HCT116 (cell line): ENCODE measurements at regions not wholly inside any gene's neighbourhood (a gene's known extent, or its start where the extent isn't known, plus 50 kb on each side); places are given as distances from the start of the nearest gene placed in this dataset.

Experiments used
- ATAC-seq: fragments of 200-7000 bp; cut with Tn5 transposase; 2 replicates; pipeline ENCODE4 v1.9.1; 2020; ENCODE audit warnings: mild to moderate bottlenecking, moderate library complexity
- BruUV-seq: library from RNA; stranded (reverse); fragments of 400-500 nt; replicated peaks from 2 replicates; lab custom pipeline; 2021; lab: Mats Ljungman, UMichigan
- CTCF ChIA-PET: fragments of 300-600 bp; sonication (Branson Sonifier 250); formaldehyde crosslinking; loops from one replicate; lab custom pipeline; 2021; ENCODE audit warnings: antibody characterized with exemption; lab: Charles Lee
- POLR2A ChIA-PET: fragments of 300-600, 350-600 bp; sonication (Branson Sonifier 250); formaldehyde crosslinking; loops from one replicate; lab custom pipeline; 2021; ENCODE audit warnings: antibody characterized with exemption; lab: Charles Lee
- RAD21 ChIA-PET, 2 experiments: fragments of 300-600 bp; sonication (Branson Sonifier 250); formaldehyde crosslinking; loops; one replicate each; lab custom pipeline; 2023; ENCODE audit warnings: low total read pairs in 2 of 2; ENCODE audit not compliant: uncharacterized antibody in 2 of 2, unreplicated experiment in 2 of 2, low non-redundant PET in 1 of 2; lab: Charles Lee
- DNase-seq: peaks from one replicate; pipeline ENCODE4 v3.0.0-alpha.2; 2010; ENCODE audit warnings: low read depth, low spot score
- H2AFZ ChIP-seq: fragments of 200-600 bp; shearing (Covaris generic), sonication (generic); 2 replicates; pipeline ENCODE4 v1.6.1; 2017; ENCODE audit warnings: low read depth, mixed run types, mixed read lengths, antibody characterized with exemption, low read length; ENCODE audit not compliant: poor library complexity, severe bottlenecking
- H3K27ac ChIP-seq: 2 replicates; pipeline ENCODE4 v1.5.1; 2012; ENCODE audit warnings: low read depth, low read length
- H3K27me3 ChIP-seq: fragments of 200-600 bp; sonication (generic); 2 replicates; pipeline ENCODE4 v1.6.1; 2016; ENCODE audit warnings: mixed run types, low read length, mixed read lengths; ENCODE audit not compliant: insufficient read depth
- H3K36me3 ChIP-seq, 2 experiments: fragments of 200-500 bp in 1 of 2; fragments of 200-600 bp in 1 of 2; sonication (Bioruptor generic) in 1 of 2; sonication (generic) in 1 of 2; 2 replicates each; pipeline versions ENCODE4 v1.5.1 to v1.6.1; 2014 to 2016; ENCODE audit warnings: low read length in 2 of 2, inconsistent platforms in 1 of 2, mixed read lengths in 1 of 2, mixed run types in 1 of 2; ENCODE audit not compliant: insufficient read depth in 2 of 2, control insufficient read depth in 1 of 2
- H3K4me1 ChIP-seq, 2 experiments: fragments of 200-600 bp in 1 of 2; sonication (generic) in 1 of 2; 2 replicates each; pipeline versions ENCODE4 v1.5.1 to v1.6.1; 2012 to 2017; ENCODE audit warnings: low read length in 2 of 2, inconsistent platforms in 1 of 2, mild to moderate bottlenecking in 1 of 2, mixed read lengths in 1 of 2, mixed run types in 1 of 2, moderate library complexity in 1 of 2; ENCODE audit not compliant: insufficient read depth in 2 of 2, control insufficient read depth in 1 of 2
- H3K4me2 ChIP-seq: fragments of 200-600 bp; sonication (generic); 2 replicates; pipeline ENCODE4 v1.6.1; 2017; ENCODE audit warnings: mixed run types, low read length, mixed read lengths
- H3K4me3 ChIP-seq, 2 experiments: fragments of 200-600 bp in 1 of 2; sonication (generic) in 1 of 2; replicated peaks in 1 of 2; 2 replicates each; pipeline ENCODE4 v1.5.1; 2011 to 2016; ENCODE audit warnings: low read length in 2 of 2, control low read depth in 1 of 2, low read depth in 1 of 2, mild to moderate bottlenecking in 1 of 2, mixed read lengths in 1 of 2, mixed run types in 1 of 2
- H3K79me2 ChIP-seq: fragments of 200-600 bp; sonication (generic); 2 replicates; pipeline ENCODE4 v1.6.1; 2017; ENCODE audit warnings: mild to moderate bottlenecking, mixed run types, low read length, moderate library complexity, mixed read lengths; ENCODE audit not compliant: insufficient read depth
- H3K9ac ChIP-seq: fragments of 200-600 bp; sonication (generic); 2 replicates; pipeline ENCODE4 v1.6.1; 2016; ENCODE audit warnings: low read length, mixed read lengths
- H3K9me2 ChIP-seq: fragments of 200-600 bp; sonication (generic), shearing (Covaris generic); 2 replicates; pipeline ENCODE4 v1.6.1; 2017; ENCODE audit warnings: mixed run types, mild to moderate bottlenecking, moderate library complexity; ENCODE audit not compliant: insufficient read depth
- H3K9me3 ChIP-seq, 2 experiments: fragments of 200-500 bp in 1 of 2; fragments of 200-600 bp in 1 of 2; sonication (Bioruptor generic) in 1 of 2; sonication (generic) in 1 of 2; 2 replicates each; pipeline ENCODE4 v1.6.1; 2014 to 2017; ENCODE audit warnings: low read length in 2 of 2, mixed read lengths in 2 of 2, inconsistent platforms in 1 of 2, low read depth in 1 of 2, mild to moderate bottlenecking in 1 of 2, mixed run types in 1 of 2, moderate library complexity in 1 of 2; ENCODE audit not compliant: control insufficient read depth in 1 of 2, insufficient read depth in 1 of 2
- H4K20me1 ChIP-seq: fragments of 200-600 bp; sonication (generic), shearing (Covaris generic); 2 replicates; pipeline ENCODE4 v1.6.1; 2017; ENCODE audit warnings: mixed run types, mild to moderate bottlenecking, moderate library complexity; ENCODE audit not compliant: insufficient read depth
- CTCF ChIP-seq, 3 experiments: fragments of 200-600 bp in 1 of 3; sonication (generic) in 1 of 3; IDR thresholded peaks in 2 of 3; conservative IDR thresholded peaks in 1 of 3; 2 replicates each; pipeline ENCODE4 v1.5.1; 2012 to 2017; ENCODE audit warnings: low read depth in 2 of 3, low read length in 2 of 3, antibody characterized with exemption in 1 of 3, borderline replicate concordance in 1 of 3, control low read depth in 1 of 3, mild to moderate bottlenecking in 1 of 3, mixed read lengths in 1 of 3, mixed run types in 1 of 3, moderate library complexity in 1 of 3; ENCODE audit not compliant: insufficient read depth in 1 of 3
- ELF1 ChIP-seq: IDR thresholded peaks from 2 replicates; pipeline ENCODE4 v1.6.1; 2012; ENCODE audit warnings: low read depth, borderline replicate concordance
- EZH2phosphoT487 ChIP-seq: fragments of 200-600 bp; IDR thresholded peaks from 2 replicates; pipeline ENCODE4 v1.6.1; 2018; ENCODE audit warnings: antibody characterized with exemption, borderline replicate concordance
- MAX ChIP-seq: IDR thresholded peaks from 2 replicates; pipeline ENCODE4 v1.6.1; 2012
- POLR2A ChIP-seq: IDR thresholded peaks from 2 replicates; pipeline ENCODE4 v1.7.0; 2011; ENCODE audit warnings: borderline replicate concordance; ENCODE audit not compliant: insufficient read depth, insufficient read length; ENCODE audit errors: extremely low read depth
- RAD21 ChIP-seq: IDR thresholded peaks from 2 replicates; pipeline ENCODE4 v1.6.1; 2012; ENCODE audit warnings: low read depth, mild to moderate bottlenecking
- REST ChIP-seq: IDR thresholded peaks from 2 replicates; pipeline ENCODE4 v1.6.1; 2012; ENCODE audit warnings: low read depth
- SIN3A ChIP-seq: IDR thresholded peaks from 2 replicates; pipeline ENCODE4 v1.6.1; 2012; ENCODE audit warnings: low read depth
- TCF7L2 ChIP-seq: IDR thresholded peaks from 2 replicates; pipeline ENCODE4 v1.7.0; 2011; ENCODE audit warnings: borderline replicate concordance, inconsistent platforms; ENCODE audit not compliant: insufficient read depth, insufficient read length; ENCODE audit errors: extremely low read depth
- intact Hi-C: fragments of 100-400 bp; cut with micrococcal nuclease; formaldehyde crosslinking; loops from 2 replicates; pipeline ENCODE4 v1.10.0; 2022
- TF ChIP-seq, protein P1 (sequence below): IDR thresholded peaks from 2 replicates; pipeline ENCODE4 v1.6.1; 2012

DNA sequence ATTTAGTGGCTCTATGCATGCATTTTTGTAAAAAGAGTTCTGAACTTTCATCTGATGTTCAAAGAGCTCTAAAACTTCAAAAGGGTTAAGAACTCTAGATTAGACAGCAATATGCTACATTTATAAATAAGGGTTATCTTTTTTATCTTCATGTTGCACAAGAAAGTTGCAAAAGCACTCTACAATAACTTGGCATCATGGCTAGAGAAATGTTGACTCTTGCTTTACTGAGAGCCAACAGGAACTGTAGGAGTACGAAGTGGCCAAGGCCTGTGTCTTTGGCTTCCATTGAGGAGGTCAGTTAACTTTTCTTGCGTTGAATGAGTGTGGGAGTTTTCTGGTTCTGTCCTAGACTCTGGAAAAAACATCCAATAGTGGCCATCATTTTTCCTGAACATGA, 516.9 kb downstream of the TFAP2B start:
- ChIA-PET RAD21 (no interaction called here), CTCF (no interaction called here), POLR2A (no interaction called here)
- no peak overlapping the region for H3K27ac ChIP-seq
- H3K27me3 ChIP-seq = no peaks in the 10 kb centered on the region
- H4K20me1 ChIP-seq = no peaks in the 10 kb centered on the region
- intact Hi-C loops = no loop called here
- DNase-seq (no peak), ATAC-seq (no peak)
- BruUV-seq = no TSS peak
- H3K4me2 ChIP-seq = no peak overlapping the region
- H3K9ac ChIP-seq = no peak overlapping the region
- no peaks in the 10 kb centered on the region for H3K4me1 ChIP-seq
- H3K36me3 ChIP-seq = no peaks in the 10 kb centered on the region
- peaks cover 0 to 28% of the 10 kb centered on the region in 2 experiments; a peak in 2 of 4 replicates for H3K9me3 ChIP-seq
- no peak overlapping the region for H2AFZ ChIP-seq
- TF ChIP-seq POLR2A (no peak), EZH2phosphoT487 (no peak), RAD21 (no peak), TCF7L2 (no peak), MAX (no peak), ELF1 (no peak), SIN3A (no peak), REST (no peak), CTCF (IDR thresholded peaks at IDR 0.05 in 2 of 3, conservative IDR thresholded peaks at IDR 0.05 in 1 of 3; ENCODE audit: borderline replicate concordance in 1 of 3, insufficient read depth in 1 of 3, low read depth in 2 of 3, low read length in 2 of 3) (no peak)
- TF ChIP-seq, protein P1, sequence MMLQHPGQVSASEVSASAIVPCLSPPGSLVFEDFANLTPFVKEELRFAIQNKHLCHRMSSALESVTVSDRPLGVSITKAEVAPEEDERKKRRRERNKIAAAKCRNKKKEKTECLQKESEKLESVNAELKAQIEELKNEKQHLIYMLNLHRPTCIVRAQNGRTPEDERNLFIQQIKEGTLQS = no peak
- TF ChIP-seq, all 23 proteins: peak for 0
- no peaks in the 10 kb centered on the region for H3K9me2 ChIP-seq
- no peaks in the 10 kb centered on the region for H3K79me2 ChIP-seq
- H3K4me3 ChIP-seq = no peak overlapping the region
